ENCODE measurements at regions not wholly inside any gene's neighbourhood (a gene's known extent, or its start where the extent isn't known, plus 50 kb on each side); places are given as distances from the start of the nearest gene placed in this dataset.
A peak's percentile ranks its signal among the peaks of the same experiment; 100 is the strongest.

DNA sequence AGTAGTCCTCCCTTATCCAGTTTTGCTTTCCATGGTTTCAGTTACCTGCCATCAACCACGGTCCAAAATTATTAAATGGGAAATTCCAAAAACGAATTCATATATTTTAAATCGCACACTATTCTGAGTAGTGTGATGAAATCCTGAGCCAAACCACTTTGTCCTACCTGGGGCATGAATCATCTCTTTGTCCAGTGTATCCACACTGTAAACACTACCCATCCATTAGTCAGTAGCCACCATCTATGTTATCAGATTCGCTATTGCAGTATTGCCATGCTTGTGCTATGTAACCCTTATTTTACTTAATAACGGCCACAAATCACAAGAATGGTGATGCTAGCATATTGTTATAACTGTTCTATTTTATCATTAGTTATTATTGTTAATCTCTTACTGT, 704.6 kb downstream of the SMARCA1 start:
- Histone ChIP-seq H3K36me3 (ENCODE audit: insufficient read depth, low read length) (no peaks in the 10 kb centered on the region), H3F3A (ENCODE audit: insufficient read depth, low read length) (no peaks in the 10 kb centered on the region), H3K9me3 (ENCODE audit: low read length) (no peaks in the 10 kb centered on the region), H3K4me3 (ENCODE audit: low read depth, low read length, poor library complexity, severe bottlenecking) (no peak overlapping the region), H3K9me2 (ENCODE audit: low read depth, low read length) (no peaks in the 10 kb centered on the region), H2AFZ (ENCODE audit: low read length) (no peak overlapping the region), H3K27ac (ENCODE audit: low read depth, low read length, poor library complexity, severe bottlenecking) (no peak overlapping the region), H3K4me2 (ENCODE audit: low read length) (no peak overlapping the region), H3K9ac (ENCODE audit: low read length) (no peak overlapping the region), H3K4me1 (ENCODE audit: insufficient read depth, low read length, severe bottlenecking) (no peaks in the 10 kb centered on the region), H3K79me2 (ENCODE audit: insufficient read depth, low read length) (no peaks in the 10 kb centered on the region), H3K27me3 (ENCODE audit: insufficient read depth, low read length) (no peaks in the 10 kb centered on the region), H4K20me1 (ENCODE audit: insufficient read depth, low read length) (no peaks in the 10 kb centered on the region)
- TF ChIP-seq, protein P1, sequence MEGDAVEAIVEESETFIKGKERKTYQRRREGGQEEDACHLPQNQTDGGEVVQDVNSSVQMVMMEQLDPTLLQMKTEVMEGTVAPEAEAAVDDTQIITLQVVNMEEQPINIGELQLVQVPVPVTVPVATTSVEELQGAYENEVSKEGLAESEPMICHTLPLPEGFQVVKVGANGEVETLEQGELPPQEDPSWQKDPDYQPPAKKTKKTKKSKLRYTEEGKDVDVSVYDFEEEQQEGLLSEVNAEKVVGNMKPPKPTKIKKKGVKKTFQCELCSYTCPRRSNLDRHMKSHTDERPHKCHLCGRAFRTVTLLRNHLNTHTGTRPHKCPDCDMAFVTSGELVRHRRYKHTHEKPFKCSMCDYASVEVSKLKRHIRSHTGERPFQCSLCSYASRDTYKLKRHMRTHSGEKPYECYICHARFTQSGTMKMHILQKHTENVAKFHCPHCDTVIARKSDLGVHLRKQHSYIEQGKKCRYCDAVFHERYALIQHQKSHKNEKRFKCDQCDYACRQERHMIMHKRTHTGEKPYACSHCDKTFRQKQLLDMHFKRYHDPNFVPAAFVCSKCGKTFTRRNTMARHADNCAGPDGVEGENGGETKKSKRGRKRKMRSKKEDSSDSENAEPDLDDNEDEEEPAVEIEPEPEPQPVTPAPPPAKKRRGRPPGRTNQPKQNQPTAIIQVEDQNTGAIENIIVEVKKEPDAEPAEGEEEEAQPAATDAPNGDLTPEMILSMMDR (IDR thresholded peaks at IDR 0.05; ENCODE audit: low read length), result no peak
- no peak for TF ChIP-seq EZH2 (IDR thresholded peaks at IDR 0.05; ENCODE audit: borderline replicate concordance, low read length)

DNA sequence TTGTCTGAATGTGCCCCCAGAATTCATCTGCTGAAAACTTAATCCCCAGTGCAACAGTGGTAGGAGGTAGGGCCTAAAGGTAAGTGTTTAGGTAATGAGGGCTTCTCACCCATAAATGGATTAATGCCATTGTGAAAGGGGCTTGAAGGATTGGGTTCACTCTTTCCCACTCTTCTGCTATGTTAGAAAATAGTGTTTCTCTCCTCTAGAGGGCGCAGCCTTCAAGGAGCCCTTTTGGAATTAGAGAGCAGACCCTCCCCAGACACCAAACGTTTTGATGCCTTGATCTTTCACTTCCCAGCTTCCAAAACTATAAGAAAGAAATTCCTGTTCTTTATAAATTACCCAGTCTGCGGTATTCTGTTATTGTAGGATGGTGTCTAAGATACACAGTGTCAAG, 706.4 kb downstream of the SMARCA1 start:
- Histone ChIP-seq H4K20me1 (ENCODE audit: insufficient read depth, low read length) (no peaks in the 10 kb centered on the region), H3K4me2 (ENCODE audit: low read length) (no peak overlapping the region), H3K4me1 (ENCODE audit: insufficient read depth, low read length, severe bottlenecking) (no peaks in the 10 kb centered on the region), H3K9ac (ENCODE audit: low read length) (no peak overlapping the region), H3K27ac (ENCODE audit: low read depth, low read length, poor library complexity, severe bottlenecking) (no peak overlapping the region), H3K9me2 (ENCODE audit: low read depth, low read length) (no peaks in the 10 kb centered on the region), H3K27me3 (ENCODE audit: insufficient read depth, low read length) (no peaks in the 10 kb centered on the region), H3K36me3 (ENCODE audit: insufficient read depth, low read length) (no peaks in the 10 kb centered on the region), H3F3A (ENCODE audit: insufficient read depth, low read length) (no peaks in the 10 kb centered on the region), H3K4me3 (ENCODE audit: low read depth, low read length, poor library complexity, severe bottlenecking) (no peak overlapping the region), H3K9me3 (ENCODE audit: low read length) (no peaks in the 10 kb centered on the region), H3K79me2 (ENCODE audit: insufficient read depth, low read length) (no peaks in the 10 kb centered on the region), H2AFZ (ENCODE audit: low read length) (no peak overlapping the region)
- TF ChIP-seq, protein P1 (IDR thresholded peaks at IDR 0.05; ENCODE audit: low read length), result peak; percentile 37; the same call in 1 of the 2 replicates
- TF ChIP-seq EZH2 (IDR thresholded peaks at IDR 0.05; ENCODE audit: borderline replicate concordance, low read length), result no peak

DNA sequence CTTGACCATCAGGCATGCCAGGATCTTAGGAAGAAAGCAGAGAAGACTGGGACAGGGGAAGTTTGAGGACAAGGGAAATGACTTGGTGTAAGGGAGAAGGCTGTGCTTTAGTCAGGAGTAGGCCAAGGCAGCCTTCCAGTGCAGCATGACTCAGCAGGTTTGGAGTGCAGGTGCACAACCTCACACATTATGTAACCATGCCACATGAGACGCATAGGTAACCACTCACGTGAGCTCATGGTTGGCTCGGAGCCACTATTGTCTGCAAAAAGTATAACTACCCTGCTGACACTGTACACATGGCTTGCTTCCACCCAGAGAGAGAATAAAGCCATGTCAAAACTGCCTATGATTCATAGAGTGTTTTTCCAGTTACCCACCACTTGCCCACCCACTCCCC, 715.9 kb downstream of the SMARCA1 start:
- Histone ChIP-seq H3K79me2 (ENCODE audit: insufficient read depth, low read length) (no peaks in the 10 kb centered on the region), H3K9ac (ENCODE audit: low read length) (no peak overlapping the region), H3K27ac (ENCODE audit: low read depth, low read length, poor library complexity, severe bottlenecking) (no peak overlapping the region), H2AFZ (ENCODE audit: low read length) (no peak overlapping the region), H3K4me3 (ENCODE audit: low read depth, low read length, poor library complexity, severe bottlenecking) (no peak overlapping the region), H3K36me3 (ENCODE audit: insufficient read depth, low read length) (no peaks in the 10 kb centered on the region), H3K27me3 (ENCODE audit: insufficient read depth, low read length) (no peaks in the 10 kb centered on the region), H3K4me1 (ENCODE audit: insufficient read depth, low read length, severe bottlenecking) (no peaks in the 10 kb centered on the region), H3K9me3 (ENCODE audit: low read length) (no peaks in the 10 kb centered on the region), H4K20me1 (ENCODE audit: insufficient read depth, low read length) (no peaks in the 10 kb centered on the region), H3K9me2 (ENCODE audit: low read depth, low read length) (no peaks in the 10 kb centered on the region), H3K4me2 (ENCODE audit: low read length) (no peak overlapping the region), H3F3A (ENCODE audit: insufficient read depth, low read length) (no peaks in the 10 kb centered on the region)
- no peak for TF ChIP-seq EZH2 (IDR thresholded peaks at IDR 0.05; ENCODE audit: borderline replicate concordance, low read length)
- TF ChIP-seq, protein P1 (IDR thresholded peaks at IDR 0.05; ENCODE audit: low read length), result no peak

All from OCI-LY1 (cell line).